ENCODE measurements at regions not wholly inside any gene's neighbourhood (a gene's known extent, or its start where the extent isn't known, plus 50 kb on each side); places are given as distances from the start of the nearest gene placed in this dataset.

DNA sequence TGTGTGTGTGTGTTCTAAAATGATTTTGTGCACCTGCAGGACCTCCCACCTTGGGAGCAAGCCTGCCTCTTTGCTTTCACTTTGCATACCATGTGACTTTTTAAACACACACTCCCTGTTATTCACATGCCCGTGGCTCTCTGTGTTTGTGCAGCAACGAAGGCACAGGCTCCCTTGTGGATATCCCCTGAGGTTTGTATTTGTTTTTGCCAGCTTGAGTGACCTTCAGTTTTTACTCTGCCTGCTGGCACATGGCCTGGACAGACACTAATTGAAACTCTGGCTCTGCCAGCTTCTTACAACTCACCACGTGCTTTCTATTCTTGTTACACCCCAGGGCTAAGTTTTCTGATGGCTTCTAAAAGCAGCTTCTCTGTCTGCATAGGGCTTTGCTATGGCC, 885.8 kb downstream of the SH3BGRL start:
- no peak for TF ChIP-seq ZNF830 (tag by site-specific recombination; IDR thresholded peaks at IDR 0.05; ENCODE audit: low read depth)
- TF ChIP-seq CTCF (tag by site-specific recombination; IDR thresholded peaks at IDR 0.05), result no peak
- no peak for TF ChIP-seq ZNF274 (IDR thresholded peaks at IDR 0.05; ENCODE audit: low read length)
- TF ChIP-seq ZNF274 (tag by site-specific recombination; IDR thresholded peaks at IDR 0.05; ENCODE audit: borderline replicate concordance), result no peak
- no peak for TF ChIP-seq ZNF660 (tag by site-specific recombination; IDR thresholded peaks at IDR 0.05)
- TF ChIP-seq, protein P1, sequence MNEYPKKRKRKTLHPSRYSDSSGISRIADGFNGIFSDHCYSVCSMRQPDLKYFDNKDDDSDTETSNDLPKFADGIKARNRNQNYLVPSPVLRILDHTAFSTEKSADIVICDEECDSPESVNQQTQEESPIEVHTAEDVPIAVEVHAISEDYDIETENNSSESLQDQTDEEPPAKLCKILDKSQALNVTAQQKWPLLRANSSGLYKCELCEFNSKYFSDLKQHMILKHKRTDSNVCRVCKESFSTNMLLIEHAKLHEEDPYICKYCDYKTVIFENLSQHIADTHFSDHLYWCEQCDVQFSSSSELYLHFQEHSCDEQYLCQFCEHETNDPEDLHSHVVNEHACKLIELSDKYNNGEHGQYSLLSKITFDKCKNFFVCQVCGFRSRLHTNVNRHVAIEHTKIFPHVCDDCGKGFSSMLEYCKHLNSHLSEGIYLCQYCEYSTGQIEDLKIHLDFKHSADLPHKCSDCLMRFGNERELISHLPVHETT (tag by site-specific recombination; IDR thresholded peaks at IDR 0.05), result no peak
- no peak for TF ChIP-seq ZBTB10 (tag by site-specific recombination; IDR thresholded peaks at IDR 0.05)
- no peak for TF ChIP-seq ZNF169 (tag by site-specific recombination; IDR thresholded peaks at IDR 0.05)
- no peak for TF ChIP-seq ZNF558 (tag by site-specific recombination; IDR thresholded peaks at IDR 0.05)

All from HEK293 (cell line).